ENCODE measurements at regions not wholly inside any gene's neighbourhood (a gene's known extent, or its start where the extent isn't known, plus 50 kb on each side); places are given as distances from the start of the nearest gene placed in this dataset.

DNA sequence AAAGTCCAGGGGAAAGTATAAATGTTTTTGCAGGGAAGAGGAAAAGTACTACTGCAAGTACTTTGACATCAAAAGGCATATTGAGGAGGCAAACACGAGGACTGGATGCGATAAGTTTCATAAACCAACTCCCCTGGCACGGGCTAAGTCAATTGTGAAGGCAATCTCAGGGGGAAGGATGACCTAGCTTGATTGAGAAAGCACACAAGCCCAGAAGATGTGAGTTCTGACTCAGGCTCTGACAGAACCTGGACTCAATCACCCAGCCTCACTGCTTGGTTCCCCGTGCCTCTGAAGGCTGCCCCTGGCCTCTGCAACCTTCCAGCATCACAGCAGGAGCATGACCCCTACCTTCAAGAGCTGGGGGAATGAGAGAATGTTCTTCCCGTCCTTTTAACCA is 93.2 kb upstream of the ZNF438 start:
- TF ChIP-seq, protein P1, sequence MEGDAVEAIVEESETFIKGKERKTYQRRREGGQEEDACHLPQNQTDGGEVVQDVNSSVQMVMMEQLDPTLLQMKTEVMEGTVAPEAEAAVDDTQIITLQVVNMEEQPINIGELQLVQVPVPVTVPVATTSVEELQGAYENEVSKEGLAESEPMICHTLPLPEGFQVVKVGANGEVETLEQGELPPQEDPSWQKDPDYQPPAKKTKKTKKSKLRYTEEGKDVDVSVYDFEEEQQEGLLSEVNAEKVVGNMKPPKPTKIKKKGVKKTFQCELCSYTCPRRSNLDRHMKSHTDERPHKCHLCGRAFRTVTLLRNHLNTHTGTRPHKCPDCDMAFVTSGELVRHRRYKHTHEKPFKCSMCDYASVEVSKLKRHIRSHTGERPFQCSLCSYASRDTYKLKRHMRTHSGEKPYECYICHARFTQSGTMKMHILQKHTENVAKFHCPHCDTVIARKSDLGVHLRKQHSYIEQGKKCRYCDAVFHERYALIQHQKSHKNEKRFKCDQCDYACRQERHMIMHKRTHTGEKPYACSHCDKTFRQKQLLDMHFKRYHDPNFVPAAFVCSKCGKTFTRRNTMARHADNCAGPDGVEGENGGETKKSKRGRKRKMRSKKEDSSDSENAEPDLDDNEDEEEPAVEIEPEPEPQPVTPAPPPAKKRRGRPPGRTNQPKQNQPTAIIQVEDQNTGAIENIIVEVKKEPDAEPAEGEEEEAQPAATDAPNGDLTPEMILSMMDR (IDR thresholded peaks at IDR 0.05): no peak
- no peak for TF ChIP-seq POLR2A (IDR thresholded peaks at IDR 0.05)

All from adrenal gland (tissue), 5 donors.